DOHH2 (cell line): ENCODE measurements at regions not wholly inside any gene's neighbourhood (a gene's known extent, or its start where the extent isn't known, plus 50 kb on each side); places are given as distances from the start of the nearest gene placed in this dataset.

ENCODE experiments used
- H3F3A ChIP-seq: fragments of 200-600 bp; sonication (generic), shearing (Covaris generic); 2 replicates; pipeline ENCODE4 v1.6.0; 2016; ENCODE audit warnings: antibody characterized with exemption, mild to moderate bottlenecking; ENCODE audit not compliant: control insufficient read depth, insufficient read depth
- H3K27ac ChIP-seq: fragments of 200-600 bp; sonication (generic); 2 replicates; pipeline ENCODE4 v1.5.1; 2014; ENCODE audit warnings: low read depth, mild to moderate bottlenecking, low read length, moderate library complexity
- H3K27me3 ChIP-seq: fragments of 200-600 bp; sonication (generic); 2 replicates; pipeline ENCODE4 v1.6.1; 2014; ENCODE audit warnings: mild to moderate bottlenecking, low read length, mixed read lengths; ENCODE audit not compliant: control insufficient read depth
- H3K36me3 ChIP-seq: fragments of 200-600 bp; sonication (generic); 2 replicates; pipeline ENCODE4 v1.6.1; 2014; ENCODE audit warnings: mild to moderate bottlenecking, low read length, moderate library complexity, mixed read lengths; ENCODE audit not compliant: control insufficient read depth
- H3K4me1 ChIP-seq: fragments of 200-600 bp; sonication (generic); 2 replicates; pipeline ENCODE4 v1.6.1; 2014; ENCODE audit warnings: mild to moderate bottlenecking, low read length, mixed read lengths; ENCODE audit not compliant: control insufficient read depth
- H3K4me2 ChIP-seq: fragments of 200-600 bp; sonication (generic); 2 replicates; pipeline ENCODE4 v1.6.0; 2014; ENCODE audit warnings: mild to moderate bottlenecking, low read length, moderate library complexity
- H3K4me3 ChIP-seq: fragments of 200-600 bp; sonication (generic); 2 replicates; pipeline ENCODE4 v1.5.1; 2014; ENCODE audit warnings: mild to moderate bottlenecking, low read length, mixed read lengths
- H3K79me2 ChIP-seq: fragments of 200-600 bp; sonication (generic); 2 replicates; pipeline ENCODE4 v1.6.1; 2014; ENCODE audit warnings: mild to moderate bottlenecking, low read length, mixed read lengths; ENCODE audit not compliant: control insufficient read depth
- H3K9me2 ChIP-seq: fragments of 200-600 bp; sonication (generic); replicated peaks from 2 replicates; pipeline ENCODE4 v1.6.1; 2014; ENCODE audit warnings: mild to moderate bottlenecking, low read length, mixed read lengths; ENCODE audit not compliant: control insufficient read depth
- H3K9me3 ChIP-seq: fragments of 200-600 bp; sonication (generic); 2 replicates; pipeline ENCODE4 v1.6.1; 2014; ENCODE audit warnings: antibody characterized with exemption, low read length, mixed read lengths; ENCODE audit not compliant: control insufficient read depth, insufficient read depth
- H4K20me1 ChIP-seq: fragments of 200-600 bp; sonication (generic); 2 replicates; pipeline ENCODE4 v1.6.0; 2014; ENCODE audit warnings: low read depth, mild to moderate bottlenecking, antibody characterized with exemption, low read length, moderate library complexity; ENCODE audit not compliant: control insufficient read depth, insufficient read depth
- EZH2phosphoT487 ChIP-seq: fragments of 200-600 bp; sonication (generic); IDR thresholded peaks from 2 replicates; pipeline ENCODE4 v1.6.1; 2017; ENCODE audit warnings: borderline replicate concordance, mild to moderate bottlenecking, antibody characterized with exemption, low read length, moderate library complexity, mixed read lengths
- TF ChIP-seq, protein P1 (sequence below): fragments of 200-600 bp; sonication (generic); IDR thresholded peaks from one replicate; pipeline ENCODE4 v1.5.1; 2014; ENCODE audit warnings: antibody characterized with exemption, mild to moderate bottlenecking, low read depth, low read length; ENCODE audit not compliant: poor library complexity, severe bottlenecking

- Histone ChIP-seq H3F3A (no peaks in the 10 kb centered on the region), H3K79me2 (no peaks in the 10 kb centered on the region), H3K4me2 (no peak overlapping the region), H3K36me3 (no peaks in the 10 kb centered on the region), H3K9me2 (no peaks in the 10 kb centered on the region), H3K9me3 (no peaks in the 10 kb centered on the region), H4K20me1 (no peaks in the 10 kb centered on the region), H3K27ac (no peak overlapping the region), H3K27me3 (no peaks in the 10 kb centered on the region; the same call in 1 of the 2 replicates), H3K4me3 (no peak overlapping the region), H3K4me1 (no peaks in the 10 kb centered on the region)
- no peak for TF ChIP-seq EZH2phosphoT487
- TF ChIP-seq, protein P1, sequence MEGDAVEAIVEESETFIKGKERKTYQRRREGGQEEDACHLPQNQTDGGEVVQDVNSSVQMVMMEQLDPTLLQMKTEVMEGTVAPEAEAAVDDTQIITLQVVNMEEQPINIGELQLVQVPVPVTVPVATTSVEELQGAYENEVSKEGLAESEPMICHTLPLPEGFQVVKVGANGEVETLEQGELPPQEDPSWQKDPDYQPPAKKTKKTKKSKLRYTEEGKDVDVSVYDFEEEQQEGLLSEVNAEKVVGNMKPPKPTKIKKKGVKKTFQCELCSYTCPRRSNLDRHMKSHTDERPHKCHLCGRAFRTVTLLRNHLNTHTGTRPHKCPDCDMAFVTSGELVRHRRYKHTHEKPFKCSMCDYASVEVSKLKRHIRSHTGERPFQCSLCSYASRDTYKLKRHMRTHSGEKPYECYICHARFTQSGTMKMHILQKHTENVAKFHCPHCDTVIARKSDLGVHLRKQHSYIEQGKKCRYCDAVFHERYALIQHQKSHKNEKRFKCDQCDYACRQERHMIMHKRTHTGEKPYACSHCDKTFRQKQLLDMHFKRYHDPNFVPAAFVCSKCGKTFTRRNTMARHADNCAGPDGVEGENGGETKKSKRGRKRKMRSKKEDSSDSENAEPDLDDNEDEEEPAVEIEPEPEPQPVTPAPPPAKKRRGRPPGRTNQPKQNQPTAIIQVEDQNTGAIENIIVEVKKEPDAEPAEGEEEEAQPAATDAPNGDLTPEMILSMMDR = no peak
Measured at GRCh38 chr6:133004304-133004884, 190.0 kb downstream of the RPS12 start.

DNA sequence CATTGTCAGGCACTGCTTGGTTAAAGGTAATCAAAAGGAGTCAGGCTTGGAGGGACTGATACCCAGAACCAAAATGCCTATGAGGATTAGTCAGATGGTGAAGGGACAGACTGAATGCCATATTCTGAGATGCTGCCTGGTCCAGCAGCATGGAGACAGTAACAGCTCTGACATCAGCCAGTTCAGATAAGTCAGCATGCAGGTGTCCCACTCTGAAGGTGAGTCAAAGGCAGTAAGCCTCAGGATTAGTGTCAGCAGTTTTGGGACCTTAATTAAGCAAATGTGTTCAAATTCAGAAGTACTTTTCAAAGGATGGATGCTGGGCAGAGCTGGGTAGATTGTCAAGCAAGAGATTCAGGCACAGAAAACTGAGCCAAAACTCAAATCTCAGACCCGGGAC is 198.4 kb downstream of the RPS12 start:
- no peak overlapping the region for H3K4me3 ChIP-seq

GRCh38 chr6:133016631-133017030 is 202.3 kb downstream of the RPS12 start:
- Histone ChIP-seq H3K79me2 (no peaks in the 10 kb centered on the region), H3K4me3 (no peak overlapping the region), H4K20me1 (no peaks in the 10 kb centered on the region), H3K4me2 (no peak overlapping the region), H3K9me3 (no peaks in the 10 kb centered on the region), H3K36me3 (no peaks in the 10 kb centered on the region), H3K27ac (no peak overlapping the region), H3K9me2 (no peaks in the 10 kb centered on the region; the same call in 1 of the 2 replicates), H3K27me3 (peaks cover 7% of the 10 kb centered on the region; the same call in 1 of the 2 replicates), H3F3A (no peaks in the 10 kb centered on the region), H3K4me1 (no peaks in the 10 kb centered on the region)
- TF ChIP-seq, protein P1 = no peak
- TF ChIP-seq EZH2phosphoT487 = no peak

More for the DNA sequence above, 198.4 kb downstream of the RPS12 start:
- no peaks in the 10 kb centered on the region for H4K20me1 ChIP-seq
- TF ChIP-seq, protein P1 = no peak
- TF ChIP-seq EZH2phosphoT487 = no peak
- peaks cover 7% of the 10 kb centered on the region; the same call in 1 of the 2 replicates for H3K27me3 ChIP-seq
- no peaks in the 10 kb centered on the region for H3K79me2 ChIP-seq
- H3K4me1 ChIP-seq = no peaks in the 10 kb centered on the region
- no peaks in the 10 kb centered on the region for H3K9me3 ChIP-seq
- H3F3A ChIP-seq = no peaks in the 10 kb centered on the region
- no peaks in the 10 kb centered on the region; the same call in 1 of the 2 replicates for H3K9me2 ChIP-seq
- H3K27ac ChIP-seq = no peak overlapping the region
- no peak overlapping the region for H3K4me2 ChIP-seq
- no peaks in the 10 kb centered on the region for H3K36me3 ChIP-seq
